GM12872 (cell line): ENCODE measurements at regions not wholly inside any gene's neighbourhood (a gene's known extent, or its start where the extent isn't known, plus 50 kb on each side); places are given as distances from the start of the nearest gene placed in this dataset.

ENCODE experiments used
- CTCF ChIP-seq: IDR thresholded peaks from 3 replicates; pipeline ENCODE4 v1.5.1; 2011; ENCODE audit warnings: low read depth, mild to moderate bottlenecking, low read length, moderate library complexity; ENCODE audit not compliant: insufficient read depth

DNA sequence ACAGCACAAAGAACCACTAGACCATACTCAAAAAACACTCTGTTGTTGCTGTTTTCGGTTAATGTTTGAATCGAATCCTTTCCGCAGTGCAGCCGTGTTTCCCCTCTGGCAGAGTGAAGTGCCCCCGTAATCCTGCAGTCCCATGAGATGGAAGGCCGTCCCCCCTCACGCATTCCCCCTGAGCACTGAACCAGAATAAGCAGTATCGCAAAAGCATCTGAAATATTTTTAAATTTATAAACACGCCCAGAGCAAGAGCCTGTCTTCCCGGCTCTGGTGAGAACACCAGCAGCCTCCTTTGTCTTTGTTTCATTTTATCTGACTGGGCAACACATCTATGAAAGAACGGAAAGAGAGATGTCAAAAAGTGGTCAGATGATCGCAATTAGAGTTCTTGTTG lies 121.0 kb upstream of the ADAMTS18 start:
- no peak for TF ChIP-seq CTCF

GRCh38 chr16:77556201-77556873 lies 121.5 kb upstream of the ADAMTS18 start:
- no peak for TF ChIP-seq CTCF

- no peak for TF ChIP-seq CTCF
Observed at GRCh38 chr16:77557385-77557784, 122.6 kb upstream of the ADAMTS18 start.

GRCh38 chr16:77558786-77559185 lies 124.0 kb upstream of the ADAMTS18 start:
- TF ChIP-seq CTCF: no peak

DNA sequence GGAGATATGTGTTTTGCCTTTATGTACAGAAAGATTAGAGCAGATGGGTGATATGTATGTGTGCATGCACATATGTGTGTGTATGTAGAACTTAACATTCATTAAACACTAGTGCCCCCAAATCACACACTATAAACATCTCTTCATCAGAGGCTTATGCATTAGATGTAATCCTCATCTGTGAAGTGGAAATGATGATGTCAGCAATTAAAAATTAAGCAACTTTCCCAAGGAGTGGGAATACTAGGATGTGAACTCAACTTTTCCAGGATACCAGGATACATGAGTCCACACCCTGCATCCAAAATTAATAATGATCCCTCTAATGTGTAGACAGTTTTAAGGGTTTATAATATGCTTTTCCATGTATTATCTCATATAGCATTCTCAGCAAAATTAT lies 127.7 kb upstream of the ADAMTS18 start:
- no peak for TF ChIP-seq CTCF

DNA sequence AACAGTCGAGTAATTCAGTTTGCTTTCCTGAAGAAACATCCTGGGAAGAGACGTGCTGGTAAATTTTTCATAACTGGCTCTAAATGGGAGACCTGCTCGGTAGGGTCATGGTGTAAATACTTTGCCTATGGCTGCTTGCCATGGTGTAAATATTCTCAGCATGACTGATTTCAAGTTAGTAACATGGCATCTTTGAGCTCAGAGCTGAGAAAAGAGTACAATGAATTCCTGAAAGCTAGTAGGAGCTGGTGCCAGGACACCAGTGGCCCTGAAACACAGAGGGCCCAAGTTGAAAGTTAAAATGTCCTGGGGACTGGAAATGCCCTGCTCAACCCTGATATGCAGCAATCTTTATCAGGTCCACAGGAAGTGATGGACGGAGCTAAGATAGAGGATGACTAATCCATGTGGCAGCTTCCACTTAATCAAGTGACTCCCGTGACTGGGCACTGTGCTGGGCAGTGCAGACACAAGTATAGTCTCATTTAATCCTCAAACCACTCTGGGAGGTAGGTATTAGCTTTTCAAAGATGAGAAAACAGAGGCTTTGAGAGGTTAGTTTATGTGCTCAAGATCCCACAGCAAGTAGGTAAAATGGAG lies 130.1 kb upstream of the ADAMTS18 start:
- no peak for TF ChIP-seq CTCF

DNA sequence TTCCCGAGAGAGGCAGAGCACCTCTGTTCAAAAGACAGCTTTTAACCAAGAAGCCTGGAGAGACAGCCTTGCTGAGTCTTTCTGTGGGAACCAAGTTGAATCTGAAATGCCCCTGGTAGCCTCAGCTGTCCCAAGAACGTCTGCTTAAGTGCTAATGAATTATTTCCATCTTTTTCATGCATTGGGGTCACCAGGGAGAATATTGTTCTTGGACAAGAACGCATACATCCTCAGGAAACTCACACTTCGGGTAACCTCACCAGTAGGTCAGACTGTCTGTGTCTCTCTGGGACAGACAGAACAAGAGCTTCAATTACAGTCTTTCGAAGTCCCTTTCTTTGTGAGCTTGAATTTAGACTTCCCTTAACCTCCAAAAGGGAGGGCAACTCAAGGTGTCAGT lies 134.6 kb upstream of the ADAMTS18 start:
- TF ChIP-seq CTCF: no peak
